Retinal pigment epithelial cell (primary cell): ENCODE measurements at regions not wholly inside any gene's neighbourhood (a gene's known extent, or its start where the extent isn't known, plus 50 kb on each side); places are given as distances from the start of the nearest gene placed in this dataset.

ENCODE experiments used
- DNase-seq: peaks from one replicate; pipeline ENCODE4 v3.0.0-alpha.2; 2010; ENCODE audit warnings: low read depth
- H3K4me3 ChIP-seq: 2 replicates; pipeline ENCODE4 v1.5.1; 2011; ENCODE audit warnings: mild to moderate bottlenecking, low read length, control low read depth, moderate library complexity
- TF ChIP-seq, protein P1 (sequence below): conservative IDR thresholded peaks from 2 replicates; pipeline ENCODE4 v1.5.1; 2011; ENCODE audit warnings: low read depth, low read length, control low read depth, inconsistent platforms

DNA sequence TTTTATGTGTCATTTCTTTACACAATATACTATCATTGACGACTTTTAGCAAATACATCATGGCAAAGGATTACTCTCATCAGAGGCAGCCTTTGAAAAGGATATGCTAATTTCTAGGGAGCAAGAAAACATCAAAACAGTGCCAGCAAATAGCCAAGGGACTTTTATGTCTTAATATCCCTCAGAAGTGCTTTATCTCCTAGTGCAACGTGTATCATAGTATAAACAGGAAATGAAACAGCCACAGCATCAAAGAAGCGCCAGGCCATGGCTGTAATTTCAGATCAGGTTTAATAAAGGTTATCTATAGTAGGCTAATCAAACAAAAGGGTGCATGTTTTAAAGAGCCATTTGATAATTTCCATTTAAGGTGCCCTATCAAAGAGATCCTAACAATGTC is 159.9 kb downstream of the AXIN2 start:
- no peak overlapping the region for H3K4me3 ChIP-seq
- DNase-seq: no peak
- TF ChIP-seq, protein P1, sequence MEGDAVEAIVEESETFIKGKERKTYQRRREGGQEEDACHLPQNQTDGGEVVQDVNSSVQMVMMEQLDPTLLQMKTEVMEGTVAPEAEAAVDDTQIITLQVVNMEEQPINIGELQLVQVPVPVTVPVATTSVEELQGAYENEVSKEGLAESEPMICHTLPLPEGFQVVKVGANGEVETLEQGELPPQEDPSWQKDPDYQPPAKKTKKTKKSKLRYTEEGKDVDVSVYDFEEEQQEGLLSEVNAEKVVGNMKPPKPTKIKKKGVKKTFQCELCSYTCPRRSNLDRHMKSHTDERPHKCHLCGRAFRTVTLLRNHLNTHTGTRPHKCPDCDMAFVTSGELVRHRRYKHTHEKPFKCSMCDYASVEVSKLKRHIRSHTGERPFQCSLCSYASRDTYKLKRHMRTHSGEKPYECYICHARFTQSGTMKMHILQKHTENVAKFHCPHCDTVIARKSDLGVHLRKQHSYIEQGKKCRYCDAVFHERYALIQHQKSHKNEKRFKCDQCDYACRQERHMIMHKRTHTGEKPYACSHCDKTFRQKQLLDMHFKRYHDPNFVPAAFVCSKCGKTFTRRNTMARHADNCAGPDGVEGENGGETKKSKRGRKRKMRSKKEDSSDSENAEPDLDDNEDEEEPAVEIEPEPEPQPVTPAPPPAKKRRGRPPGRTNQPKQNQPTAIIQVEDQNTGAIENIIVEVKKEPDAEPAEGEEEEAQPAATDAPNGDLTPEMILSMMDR: no peak

DNA sequence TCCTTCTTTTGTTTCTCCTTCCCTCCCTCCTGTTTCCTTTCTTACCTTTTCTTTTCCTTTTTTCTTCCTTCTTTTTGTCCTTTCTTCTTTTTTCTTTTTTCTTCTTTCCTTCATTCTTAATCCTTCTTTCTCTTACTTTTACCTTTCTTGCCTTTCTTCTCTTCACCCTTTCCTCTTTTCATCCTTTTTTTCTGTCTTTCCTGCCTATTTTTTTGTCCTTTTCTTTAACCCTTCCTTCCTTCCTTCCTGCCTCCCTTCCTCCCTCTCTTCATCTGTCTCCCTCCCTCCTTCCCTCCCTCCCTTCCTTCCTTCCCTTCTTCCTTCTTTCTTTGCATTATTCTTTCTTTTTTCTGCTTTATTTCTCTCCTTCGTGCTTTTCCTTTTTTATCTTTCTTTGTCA is 160.7 kb downstream of the AXIN2 start:
- TF ChIP-seq, protein P1: no peak
- no peak overlapping the region for H3K4me3 ChIP-seq
- no peak for DNase-seq

DNA sequence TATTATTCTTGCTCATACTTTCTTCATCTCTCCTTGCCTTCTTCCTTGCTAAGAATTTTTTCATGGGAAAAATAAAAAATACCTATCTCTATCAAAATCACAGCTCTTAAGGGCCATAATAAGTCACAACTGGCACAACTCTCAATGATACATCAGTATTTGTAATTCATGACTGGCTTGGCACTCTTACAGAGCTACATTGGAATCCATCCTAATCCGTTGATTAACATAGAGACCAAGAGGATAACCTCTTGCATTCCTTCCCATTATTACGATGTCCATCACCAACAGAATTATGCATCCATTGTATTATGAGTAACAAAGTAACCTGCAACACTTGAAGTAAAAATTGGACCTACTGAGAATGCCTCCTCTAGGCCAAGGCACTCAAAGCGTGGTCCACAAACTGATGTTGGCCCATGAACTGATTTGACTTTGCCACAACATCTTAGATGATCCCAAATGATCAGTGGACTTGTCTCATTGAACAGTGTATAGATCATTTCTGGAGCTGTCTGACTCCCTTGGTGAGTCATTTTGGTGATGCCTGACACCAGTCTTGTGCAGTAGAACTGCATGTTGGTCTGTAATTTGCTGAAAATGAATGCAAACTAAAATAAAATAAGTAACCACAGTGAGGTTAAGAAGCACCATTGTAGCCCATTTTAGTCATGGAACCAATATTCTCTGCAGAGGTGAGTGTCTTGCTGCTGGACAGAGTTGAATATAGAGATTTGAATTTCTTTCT is 163.2 kb downstream of the AXIN2 start:
- TF ChIP-seq, protein P1: no peak
- DNase-seq: peak; percentile 74
- H3K4me3 ChIP-seq: no peak overlapping the region

DNA sequence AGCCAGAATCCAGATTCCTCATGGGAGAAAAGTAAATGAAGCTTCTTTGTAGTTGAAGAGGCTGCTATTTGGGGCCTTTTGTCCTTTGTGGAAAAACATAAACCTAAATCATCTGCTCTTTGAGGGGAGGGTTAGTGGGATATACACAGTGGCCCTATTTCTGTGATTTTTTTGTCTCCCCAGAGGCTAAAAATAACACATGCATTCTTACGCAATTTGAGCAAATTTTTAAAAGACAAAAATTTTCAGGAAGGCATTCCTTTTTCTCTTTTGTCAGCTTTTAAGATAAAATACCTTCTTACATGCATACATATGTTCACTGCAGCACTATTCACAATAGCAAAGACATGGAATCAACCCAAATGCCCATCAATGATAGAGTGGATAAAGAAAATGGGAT is 165.5 kb downstream of the AXIN2 start:
- TF ChIP-seq, protein P1: no peak
- H3K4me3 ChIP-seq: no peak overlapping the region
- DNase-seq: no peak

DNA sequence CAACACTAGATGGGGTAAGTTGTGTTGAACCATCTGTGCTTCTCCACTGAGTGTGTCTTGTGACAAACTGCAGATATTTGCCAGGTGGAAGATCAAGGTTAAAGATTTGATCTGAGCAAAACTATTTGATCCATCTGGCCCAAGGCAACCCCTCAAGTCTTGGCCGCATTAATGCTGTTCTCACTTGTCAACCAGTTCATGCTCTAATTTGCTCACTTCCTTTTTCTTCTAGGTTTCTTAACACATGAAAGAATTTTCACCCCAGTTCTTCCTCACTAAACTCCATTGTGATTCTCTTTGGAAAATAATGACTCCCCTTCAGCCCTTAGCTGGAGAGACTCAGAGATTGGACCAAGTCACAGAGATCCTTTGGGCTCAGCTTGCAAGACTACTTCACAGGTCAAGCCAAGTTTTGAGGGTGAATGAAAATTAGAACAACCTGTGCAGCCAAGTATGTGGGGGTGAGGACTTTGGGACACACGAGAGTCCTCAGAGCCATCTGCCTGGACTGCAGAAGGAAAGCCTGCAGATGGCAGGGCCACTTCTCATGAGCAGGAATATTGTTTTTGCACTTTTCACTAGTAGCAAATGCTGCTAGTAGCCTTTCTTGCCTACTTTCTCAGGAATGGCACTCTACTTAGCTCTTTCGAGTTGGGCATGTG is 166.5 kb downstream of the AXIN2 start:
- no peak for DNase-seq
- TF ChIP-seq, protein P1: no peak
- H3K4me3 ChIP-seq: no peak overlapping the region

DNA sequence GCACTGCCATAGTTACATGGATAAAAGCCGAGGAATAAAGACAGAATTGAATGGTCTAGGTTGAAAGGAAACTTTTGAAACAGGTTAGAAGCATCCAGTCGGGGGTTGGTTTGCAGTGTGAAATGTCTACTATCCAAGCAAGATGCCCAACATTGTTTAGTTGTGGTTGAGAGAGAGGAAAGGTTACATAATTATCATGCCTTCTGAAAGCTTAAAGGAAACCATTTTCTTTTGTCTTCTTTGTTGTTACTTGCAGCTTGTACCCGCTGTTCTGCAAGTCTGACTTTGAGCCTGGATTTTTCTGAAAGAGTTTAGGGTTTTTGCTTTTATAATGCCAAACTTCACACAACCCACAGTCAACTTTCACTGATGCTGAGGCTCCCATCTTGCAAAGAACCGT is 167.9 kb downstream of the AXIN2 start:
- TF ChIP-seq, protein P1: no peak
- DNase-seq: no peak

DNA sequence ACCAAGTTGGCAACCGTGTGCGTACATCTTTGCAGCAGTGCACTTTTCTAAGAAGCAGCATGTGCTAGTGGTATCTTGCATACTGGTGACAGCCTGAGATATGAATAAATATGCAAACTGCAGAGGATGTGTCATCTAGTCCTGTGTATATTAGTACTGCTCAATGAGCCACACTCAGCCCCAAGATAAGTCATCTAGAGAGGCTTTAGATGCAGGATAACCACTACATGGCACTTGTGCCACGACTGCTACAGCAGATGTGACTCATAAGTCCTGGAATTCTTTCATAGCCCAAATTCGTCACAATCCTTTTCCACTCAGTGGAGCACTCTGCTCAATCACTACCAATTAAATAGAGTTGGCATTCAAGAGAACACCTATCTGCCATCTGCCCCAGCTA is 171.5 kb downstream of the AXIN2 start:
- DNase-seq: peak; percentile 46
- no peak overlapping the region for H3K4me3 ChIP-seq
- TF ChIP-seq, protein P1: no peak

More for the DNA sequence above, 167.9 kb downstream of the AXIN2 start:
- H3K4me3 ChIP-seq: no peak overlapping the region
